ENCODE measurements at regions not wholly inside any gene's neighbourhood (a gene's known extent, or its start where the extent isn't known, plus 50 kb on each side); places are given as distances from the start of the nearest gene placed in this dataset.

DNA sequence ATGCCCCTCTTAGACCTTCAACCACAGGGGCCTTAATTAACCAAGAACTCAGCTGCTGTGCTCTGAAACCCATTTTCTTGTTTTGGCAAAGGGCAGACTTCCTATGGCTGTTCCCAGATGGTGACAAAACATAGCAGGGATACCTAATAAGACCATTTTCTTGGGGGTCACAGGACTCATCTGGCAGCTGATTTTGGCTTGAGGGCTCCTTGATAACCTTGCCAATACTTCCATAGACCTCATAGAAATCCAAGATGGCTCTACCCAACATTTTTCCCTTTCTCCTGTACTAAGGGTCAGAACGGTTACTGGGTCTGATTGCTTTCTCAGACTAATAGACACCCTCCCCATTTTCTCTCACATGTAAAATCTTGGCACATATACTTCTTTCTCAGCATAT lies 757.7 kb upstream of the SEMA6A start:
- H2BK5ac ChIP-seq (ENCODE audit: insufficient read length, low read length), result no peak overlapping the region
- no peak overlapping the region for H3K27ac Mint-ChIP-seq
- no peak overlapping the region for H2BK12ac ChIP-seq (ENCODE audit: insufficient read length, low read depth, low read length)
- H3K9me3 ChIP-seq (ENCODE audit: control insufficient read depth, low read depth, low read length), result no peaks in the 10 kb centered on the region
- no peak overlapping the region for H3K14ac ChIP-seq (ENCODE audit: insufficient read depth, low read length)
- no peak overlapping the region for H3K4ac ChIP-seq (ENCODE audit: low read depth, low read length)
- TF ChIP-seq CTCF (conservative IDR thresholded peaks at IDR 0.05), result no peak
- no peak overlapping the region for H3K18ac ChIP-seq (ENCODE audit: insufficient read length, low read depth, low read length)
- H4K91ac ChIP-seq (ENCODE audit: insufficient read length, low read depth, low read length), result no peak overlapping the region
- H3K4me1 ChIP-seq (ENCODE audit: insufficient read depth, low read length), result no peaks in the 10 kb centered on the region
- H3T11ph ChIP-seq (ENCODE audit: low read length), result no peak overlapping the region
- no peaks in the 10 kb centered on the region for H3K23me2 ChIP-seq (ENCODE audit: insufficient read length, low read depth, low read length, poor library complexity, severe bottlenecking)
- H3K23ac ChIP-seq (ENCODE audit: insufficient read length, low read depth, low read length), result no peak overlapping the region
- H3K9ac ChIP-seq (ENCODE audit: extremely low read depth, insufficient read length, low read length), result no peak overlapping the region
- no peaks in the 10 kb centered on the region for H3K27me3 ChIP-seq (ENCODE audit: insufficient read depth, low read length)
- no peak overlapping the region for H4K5ac ChIP-seq (ENCODE audit: insufficient read length, low read depth, low read length)
- no peak overlapping the region for H3K4me3 Mint-ChIP-seq
- H3K79me1 ChIP-seq (ENCODE audit: insufficient read depth, low read depth, low read length, poor library complexity, severe bottlenecking), result no peaks in the 10 kb centered on the region
- no peak overlapping the region for H3K4me2 ChIP-seq (ENCODE audit: insufficient read depth, insufficient read length, low read length)
- H2BK20ac ChIP-seq (ENCODE audit: low read depth, low read length, poor library complexity, severe bottlenecking), result no peak overlapping the region
- no peaks in the 10 kb centered on the region for H4K20me1 ChIP-seq (ENCODE audit: control insufficient read depth, insufficient read depth, insufficient read length)
- no peak overlapping the region for H3K27ac ChIP-seq (ENCODE audit: insufficient read length, low read depth, low read length)
- peaks cover 0 to 7% of the 10 kb centered on the region in 2 experiments; a peak in 1 of 4 replicates for H3K4me1 Mint-ChIP-seq
- WGBS (ENCODE audit: extremely low coverage, insufficient read length, low lambda C conversion rate), result no CpG with 5 or more reads among the region's 1 CpG
- no peak overlapping the region for H2BK15ac ChIP-seq (ENCODE audit: low read depth, low read length)
- DNase-seq, result no peak
- no peak overlapping the region for H2AK5ac ChIP-seq (ENCODE audit: insufficient read length, low read length)
- no peak overlapping the region for H2BK120ac ChIP-seq (ENCODE audit: low read depth, low read length, poor library complexity, severe bottlenecking)
- H4K8ac ChIP-seq (replicated peaks; ENCODE audit: insufficient read length, low read depth, low read length), result no peak overlapping the region
- peaks cover 0 to 6% (median 2%) of the 10 kb centered on the region in 3 experiments; a peak in 3 of 7 replicates for H3K36me3 Mint-ChIP-seq (ENCODE audit: insufficient read depth in 1 of 3, low read depth in 3 of 3)
- H3K27me3 Mint-ChIP-seq (ENCODE audit: low read depth), result no peaks in the 10 kb centered on the region
- no peak overlapping the region for H3K56ac ChIP-seq (ENCODE audit: insufficient read length, low read depth, low read length)
- peaks cover 2 to 8% of the 10 kb centered on the region in 2 experiments; a peak in 3 of 5 replicates for H3K9me3 Mint-ChIP-seq
- H3K79me2 ChIP-seq (ENCODE audit: insufficient read depth, low read length), result no peaks in the 10 kb centered on the region
- H2AFZ ChIP-seq (ENCODE audit: low read length), result no peak overlapping the region
